Keratinocyte (primary cell): ENCODE measurements at regions not wholly inside any gene's neighbourhood (a gene's known extent, or its start where the extent isn't known, plus 50 kb on each side); places are given as distances from the start of the nearest gene placed in this dataset.

ENCODE experiments used
- DNase-seq: peaks from one replicate; pipeline ENCODE4 v3.0.0-alpha.2; 2011; ENCODE audit warnings: low read depth, missing footprints, low spot score
- FAIRE-seq: peaks from 2 replicates; lab custom pipeline; 2011; peaks lifted over from hg19 to GRCh38; lab: Jason Lieb, UNC
- H2AFZ ChIP-seq: 2 replicates; pipeline ENCODE4 v1.6.0; 2012; ENCODE audit warnings: low read length, control low read depth, inconsistent platforms; ENCODE audit not compliant: control insufficient read depth
- H3K27ac ChIP-seq: 2 replicates; pipeline ENCODE4 v1.5.1; 2011; ENCODE audit warnings: low read length; ENCODE audit not compliant: control insufficient read depth, insufficient read depth
- H3K27me3 ChIP-seq: 3 replicates; pipeline ENCODE4 v1.6.0; 2011; ENCODE audit warnings: low read length; ENCODE audit not compliant: control insufficient read depth, insufficient read depth; ENCODE audit errors: extremely low read depth
- H3K36me3 ChIP-seq, 2 experiments: 2 replicates in 1 of 2; 3 replicates in 1 of 2; pipeline ENCODE4 v1.5.1; 2011; ENCODE audit warnings: low read length in 2 of 2, mild to moderate bottlenecking in 1 of 2; ENCODE audit not compliant: control insufficient read depth in 2 of 2, insufficient read depth in 2 of 2; ENCODE audit errors: extremely low read depth in 1 of 2
- H3K4me1 ChIP-seq: 3 replicates; pipeline ENCODE4 v1.5.1; 2011; ENCODE audit warnings: low read length; ENCODE audit not compliant: control insufficient read depth, insufficient read depth; ENCODE audit errors: extremely low read depth
- H3K4me2 ChIP-seq: 3 replicates; pipeline ENCODE4 v1.6.0; 2011; ENCODE audit warnings: low read depth, low read length; ENCODE audit not compliant: control insufficient read depth, insufficient read depth; ENCODE audit errors: extremely low read depth
- H3K4me3 ChIP-seq, 3 experiments: fragments of 200-600 bp in 1 of 3; sonication (generic) in 1 of 3; 2 replicates in 2 of 3; 3 replicates in 1 of 3; pipeline ENCODE4 v1.5.1; 2011 to 2016; ENCODE audit warnings: low read length in 3 of 3, mild to moderate bottlenecking in 3 of 3, control low read depth in 2 of 3, inconsistent platforms in 1 of 3, low read depth in 1 of 3, mixed read lengths in 1 of 3, mixed run types in 1 of 3, moderate library complexity in 1 of 3; ENCODE audit not compliant: control insufficient read depth in 2 of 3, insufficient read depth in 2 of 3; ENCODE audit errors: extremely low read depth in 1 of 3
- H3K79me2 ChIP-seq: 2 replicates; pipeline ENCODE4 v1.6.0; 2012; ENCODE audit warnings: low read length; ENCODE audit not compliant: control insufficient read depth, insufficient read depth
- H3K9ac ChIP-seq: 3 replicates; pipeline ENCODE4 v1.6.0; 2011; ENCODE audit warnings: low read length; ENCODE audit not compliant: control insufficient read depth, insufficient read depth; ENCODE audit errors: extremely low read depth
- H3K9me1 ChIP-seq: 3 replicates; pipeline ENCODE4 v1.6.0; 2011; ENCODE audit warnings: low read length; ENCODE audit not compliant: control insufficient read depth, insufficient read depth; ENCODE audit errors: extremely low read depth
- H3K9me3 ChIP-seq: 2 replicates; pipeline ENCODE4 v1.5.1; 2012; ENCODE audit warnings: low read depth, low read length; ENCODE audit not compliant: control insufficient read depth
- H4K20me1 ChIP-seq: 3 replicates; pipeline ENCODE4 v1.6.0; 2011; ENCODE audit warnings: low read length; ENCODE audit not compliant: control insufficient read depth, insufficient read depth; ENCODE audit errors: extremely low read depth
- CTCF ChIP-seq, 3 experiments: IDR thresholded peaks in 1 of 3; conservative IDR thresholded peaks in 1 of 3; optimal IDR thresholded peaks in 1 of 3; 2 replicates in 2 of 3; 3 replicates in 1 of 3; pipeline versions ENCODE3 to v1.5.1; 2011; ENCODE audit warnings: low read length in 3 of 3, mild to moderate bottlenecking in 3 of 3, moderate library complexity in 2 of 3, control low read depth in 1 of 3, inconsistent platforms in 1 of 3; ENCODE audit not compliant: insufficient read depth in 2 of 3; ENCODE audit errors: extremely low read depth in 1 of 3
- EZH2 ChIP-seq: IDR thresholded peaks from one replicate; pipeline ENCODE4 v1.6.1; 2012; ENCODE audit warnings: inconsistent platforms, mild to moderate bottlenecking, low read length, moderate library complexity
- dilution Hi-C: fragments of 300-500 bp; cut with MboI; formaldehyde crosslinking; loops from one replicate; pipeline ENCODE4 v1.7.0; 2020; ENCODE audit warnings: low sequenced_read_pairs; ENCODE audit not compliant: extremely low pct_ligation_motif_present

GRCh38 chr10:27413831-27414348 is 90.2 kb upstream of the RAB18 start:
- H4K20me1 ChIP-seq: no peaks in the 10 kb centered on the region
- FAIRE-seq: no peak

GRCh38 chr10:27413387-27413786 is 90.7 kb upstream of the RAB18 start:
- Histone ChIP-seq H3K9ac (no peak overlapping the region), H2AFZ (no peak overlapping the region), H3K4me1 (no peaks in the 10 kb centered on the region), H4K20me1 (no peaks in the 10 kb centered on the region), H3K4me2 (no peak overlapping the region), H3K27me3 (peaks cover 5% of the 10 kb centered on the region), H3K9me3 (no peaks in the 10 kb centered on the region), H3K79me2 (no peaks in the 10 kb centered on the region), H3K36me3 (no peaks in the 10 kb centered on the region), H3K9me1 (no peaks in the 10 kb centered on the region), H3K4me3 (no peak overlapping the region), H3K27ac (no peak overlapping the region)
- DNase-seq (no peak), FAIRE-seq (no peak)
- TF ChIP-seq CTCF (optimal IDR thresholded peaks at IDR 0.05 in 1 of 3, IDR thresholded peaks at IDR 0.05 in 1 of 3, conservative IDR thresholded peaks at IDR 0.05 in 1 of 3; ENCODE audit: extremely low read depth in 1 of 3, insufficient read depth in 2 of 3, low read length in 3 of 3) (no peak), EZH2 (no peak)
- dilution Hi-C loops: no loop called here

More at GRCh38 chr10:27413831-27414348, 90.2 kb upstream of the RAB18 start:
- H3K4me2 ChIP-seq: no peak overlapping the region
- peaks cover 5% of the 10 kb centered on the region for H3K27me3 ChIP-seq
- H3K9ac ChIP-seq: no peak overlapping the region
- no peak for DNase-seq
- peak overlapping the region in 1 of 3 experiments; percentile 8 for H3K4me3 ChIP-seq
- no peaks in the 10 kb centered on the region for H3K9me3 ChIP-seq
- H3K9me1 ChIP-seq: no peaks in the 10 kb centered on the region
- no peaks in the 10 kb centered on the region for H3K36me3 ChIP-seq
- no peak overlapping the region for H3K27ac ChIP-seq
- no peaks in the 10 kb centered on the region for H3K4me1 ChIP-seq
- TF ChIP-seq EZH2 (no peak), CTCF (optimal IDR thresholded peaks at IDR 0.05 in 1 of 3, IDR thresholded peaks at IDR 0.05 in 1 of 3, conservative IDR thresholded peaks at IDR 0.05 in 1 of 3; ENCODE audit: extremely low read depth in 1 of 3, insufficient read depth in 2 of 3, low read length in 3 of 3) (no peak)
- dilution Hi-C loops: no loop called here
- no peak overlapping the region for H2AFZ ChIP-seq
- H3K79me2 ChIP-seq: no peaks in the 10 kb centered on the region
